Duodenal mucosa (tissue), 2 donors: ENCODE measurements at regions not wholly inside any gene's neighbourhood (a gene's known extent, or its start where the extent isn't known, plus 50 kb on each side); places are given as distances from the start of the nearest gene placed in this dataset.

ENCODE experiments used
- H3K27ac ChIP-seq: one replicate; pipeline ENCODE4 v1.7.0; 2013; ENCODE audit warnings: low read depth, low read length
- H3K27me3 ChIP-seq, 2 donors: one replicate each; pipeline ENCODE4 v1.7.0; 2013; ENCODE audit warnings: low read length in 2 of 2, control low read depth in 1 of 2; ENCODE audit not compliant: insufficient read depth in 2 of 2, control insufficient read depth in 1 of 2
- H3K36me3 ChIP-seq, 2 donors: one replicate each; pipeline ENCODE4 v1.7.0; 2013; ENCODE audit warnings: low read length in 2 of 2, control low read depth in 1 of 2; ENCODE audit not compliant: insufficient read depth in 2 of 2, control insufficient read depth in 1 of 2
- H3K4me1 ChIP-seq, 2 donors: one replicate each; pipeline ENCODE4 v1.7.0; 2013; ENCODE audit warnings: low read length in 2 of 2, control low read depth in 1 of 2; ENCODE audit not compliant: insufficient read depth in 2 of 2, control insufficient read depth in 1 of 2
- H3K4me3 ChIP-seq, 2 donors: one replicate each; pipeline ENCODE4 v1.7.0; 2013; ENCODE audit warnings: low read length in 2 of 2, low read depth in 1 of 2
- H3K9ac ChIP-seq, 2 donors: one replicate each; pipeline ENCODE4 v1.7.0; 2013; ENCODE audit warnings: low read length in 2 of 2, low read depth in 1 of 2
- H3K9me3 ChIP-seq, 2 donors: one replicate each; pipeline ENCODE4 v1.7.0; 2013; ENCODE audit warnings: low read length in 2 of 2, control low read depth in 1 of 2; ENCODE audit not compliant: control insufficient read depth in 1 of 2

- Histone ChIP-seq H3K36me3 (no peaks in the 10 kb centered on the region), H3K9ac (no peak overlapping the region), H3K9me3 (no peaks in the 10 kb centered on the region), H3K27ac (no peak overlapping the region), H3K4me3 (no peak overlapping the region), H3K27me3 (no peaks in the 10 kb centered on the region), H3K4me1 (no peaks in the 10 kb centered on the region)
Observed at GRCh38 chr15:93656041-93656440, 567.0 kb upstream of the RGMA start.

- H3K4me3 ChIP-seq, result no peak overlapping the region
- H3K4me1 ChIP-seq, result no peaks in the 10 kb centered on the region
- no peak overlapping the region for H3K9ac ChIP-seq
- H3K36me3 ChIP-seq, result no peaks in the 10 kb centered on the region
- no peaks in the 10 kb centered on the region for H3K9me3 ChIP-seq
- H3K27ac ChIP-seq, result no peak overlapping the region
- H3K27me3 ChIP-seq, result no peaks in the 10 kb centered on the region
Observed at GRCh38 chr15:93649691-93650235, 560.8 kb upstream of the RGMA start.

GRCh38 chr15:93646193-93646592 lies 557.2 kb upstream of the RGMA start:
- Histone ChIP-seq H3K27ac (no peak overlapping the region), H3K9me3 (no peaks in the 10 kb centered on the region), H3K4me3 (no peak overlapping the region), H3K27me3 (no peaks in the 10 kb centered on the region), H3K9ac (no peak overlapping the region), H3K4me1 (no peaks in the 10 kb centered on the region), H3K36me3 (no peaks in the 10 kb centered on the region)

- Histone ChIP-seq H3K9me3 (no peaks in the 10 kb centered on the region), H3K4me3 (no peak overlapping the region), H3K36me3 (no peaks in the 10 kb centered on the region), H3K27me3 (no peaks in the 10 kb centered on the region), H3K9ac (no peak overlapping the region), H3K4me1 (no peaks in the 10 kb centered on the region), H3K27ac (no peak overlapping the region)
Observed at GRCh38 chr15:93645594-93645993, 556.6 kb upstream of the RGMA start.

GRCh38 chr15:93644595-93644994 lies 555.6 kb upstream of the RGMA start:
- H3K27ac ChIP-seq, result no peak overlapping the region
- H3K4me1 ChIP-seq, result no peaks in the 10 kb centered on the region
- H3K4me3 ChIP-seq, result no peak overlapping the region
- H3K9ac ChIP-seq, result no peak overlapping the region
- H3K9me3 ChIP-seq, result no peaks in the 10 kb centered on the region
- H3K36me3 ChIP-seq, result no peaks in the 10 kb centered on the region
- no peaks in the 10 kb centered on the region for H3K27me3 ChIP-seq

- H3K27ac ChIP-seq, result no peak overlapping the region
- no peaks in the 10 kb centered on the region for H3K27me3 ChIP-seq
- no peak overlapping the region for H3K4me3 ChIP-seq
- no peaks in the 10 kb centered on the region for H3K4me1 ChIP-seq
- H3K9me3 ChIP-seq, result no peaks in the 10 kb centered on the region
- H3K36me3 ChIP-seq, result no peaks in the 10 kb centered on the region
- no peak overlapping the region for H3K9ac ChIP-seq
Observed at GRCh38 chr15:93640411-93640962, 551.5 kb upstream of the RGMA start.

- H3K9ac ChIP-seq, result no peak overlapping the region
- H3K27me3 ChIP-seq, result no peaks in the 10 kb centered on the region
- H3K4me1 ChIP-seq, result no peaks in the 10 kb centered on the region
- H3K4me3 ChIP-seq, result no peak overlapping the region
- H3K36me3 ChIP-seq, result no peaks in the 10 kb centered on the region
- H3K27ac ChIP-seq, result no peak overlapping the region
- no peaks in the 10 kb centered on the region for H3K9me3 ChIP-seq
Observed at GRCh38 chr15:93631958-93632618, 543.1 kb upstream of the RGMA start.

GRCh38 chr15:93619597-93619996 lies 530.6 kb upstream of the RGMA start:
- no peaks in the 10 kb centered on the region for H3K27me3 ChIP-seq
- no peaks in the 10 kb centered on the region for H3K4me1 ChIP-seq
- H3K9ac ChIP-seq, result no peak overlapping the region
- no peaks in the 10 kb centered on the region for H3K36me3 ChIP-seq
- no peak overlapping the region for H3K4me3 ChIP-seq
- no peaks in the 10 kb centered on the region for H3K9me3 ChIP-seq
- no peak overlapping the region for H3K27ac ChIP-seq

GRCh38 chr15:93617443-93617842 lies 528.4 kb upstream of the RGMA start:
- no peaks in the 10 kb centered on the region for H3K27me3 ChIP-seq
- no peak overlapping the region for H3K4me3 ChIP-seq
- no peaks in the 10 kb centered on the region for H3K9me3 ChIP-seq
- H3K36me3 ChIP-seq, result no peaks in the 10 kb centered on the region
- H3K4me1 ChIP-seq, result no peaks in the 10 kb centered on the region
- H3K27ac ChIP-seq, result no peak overlapping the region
- no peak overlapping the region for H3K9ac ChIP-seq

- H3K36me3 ChIP-seq, result no peaks in the 10 kb centered on the region
- no peaks in the 10 kb centered on the region for H3K4me1 ChIP-seq
- H3K27ac ChIP-seq, result no peak overlapping the region
- no peaks in the 10 kb centered on the region for H3K27me3 ChIP-seq
- H3K9me3 ChIP-seq, result no peaks in the 10 kb centered on the region
- H3K9ac ChIP-seq, result no peak overlapping the region
- H3K4me3 ChIP-seq, result no peak overlapping the region
Observed at GRCh38 chr15:93614386-93615104, 525.5 kb upstream of the RGMA start.
